ENCODE measurements at regions not wholly inside any gene's neighbourhood (a gene's known extent, or its start where the extent isn't known, plus 50 kb on each side); places are given as distances from the start of the nearest gene placed in this dataset.
A peak's percentile ranks its signal among the peaks of the same experiment; 100 is the strongest.

DNA sequence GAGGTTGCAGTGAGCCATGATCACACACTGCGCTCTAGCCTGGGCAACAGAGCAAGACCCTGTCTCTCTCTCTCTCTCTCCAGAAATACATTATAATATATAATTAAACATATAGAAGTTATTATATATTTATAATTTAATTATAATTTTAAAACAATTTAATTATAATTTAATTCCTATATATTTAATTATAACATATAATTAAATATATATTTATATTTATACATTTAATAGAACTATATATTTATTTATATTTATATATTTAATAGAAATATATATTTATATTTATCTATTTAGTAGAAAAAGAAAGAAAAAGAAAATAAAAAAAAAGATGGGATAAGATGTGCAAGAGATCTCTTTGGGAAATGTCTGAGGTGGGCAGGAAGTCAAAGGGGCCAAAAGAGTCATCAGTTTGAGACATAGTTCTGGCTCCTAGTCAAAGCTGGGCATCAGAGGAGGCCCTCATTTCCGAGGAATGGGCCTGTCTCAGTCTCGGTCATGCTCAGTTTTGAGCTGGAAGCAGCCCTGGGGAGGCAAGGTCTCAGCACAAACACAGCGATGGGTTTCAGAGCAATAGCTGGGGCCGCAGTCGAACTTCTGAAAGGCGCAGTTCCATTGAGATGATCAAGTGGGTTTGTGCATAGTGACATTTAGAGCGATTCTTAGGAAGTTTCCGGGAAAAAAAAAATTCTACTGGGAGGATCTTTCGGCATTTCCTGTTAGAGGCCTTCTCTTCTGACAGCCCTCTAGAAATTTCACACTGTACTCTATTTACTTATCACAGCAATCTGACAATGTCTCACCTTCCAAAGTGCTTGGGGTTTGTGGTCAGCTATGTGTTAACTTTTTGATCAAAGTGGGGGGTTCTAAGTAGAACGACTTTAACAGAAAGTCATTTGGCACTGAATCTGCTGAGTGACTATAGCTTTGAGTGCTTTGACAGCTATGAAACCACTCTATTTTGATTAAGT is 58.7 kb upstream of the GZMB start:
- DNase-seq, result peak; percentile 62 to 64

DNA sequence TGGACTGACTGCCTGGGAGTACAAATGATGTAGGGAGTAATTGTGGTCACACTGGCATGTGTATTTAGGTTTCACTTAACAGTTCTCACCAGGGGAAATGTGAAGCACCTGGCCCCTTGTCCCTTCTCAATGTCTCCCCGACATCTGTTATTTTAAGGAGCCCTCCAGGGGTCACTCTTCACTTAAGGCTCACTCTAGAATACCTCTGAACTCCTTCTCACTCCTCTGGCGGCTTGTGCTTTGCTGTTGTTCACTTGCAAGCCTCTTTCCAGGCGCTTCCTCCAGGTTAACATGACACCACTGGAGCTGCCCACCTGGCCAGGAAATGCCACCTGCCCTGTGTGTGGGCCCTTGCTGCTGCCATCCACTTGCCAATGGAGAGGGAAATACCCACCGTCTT is 56.5 kb upstream of the GZMB start:
- no peak for DNase-seq

DNA sequence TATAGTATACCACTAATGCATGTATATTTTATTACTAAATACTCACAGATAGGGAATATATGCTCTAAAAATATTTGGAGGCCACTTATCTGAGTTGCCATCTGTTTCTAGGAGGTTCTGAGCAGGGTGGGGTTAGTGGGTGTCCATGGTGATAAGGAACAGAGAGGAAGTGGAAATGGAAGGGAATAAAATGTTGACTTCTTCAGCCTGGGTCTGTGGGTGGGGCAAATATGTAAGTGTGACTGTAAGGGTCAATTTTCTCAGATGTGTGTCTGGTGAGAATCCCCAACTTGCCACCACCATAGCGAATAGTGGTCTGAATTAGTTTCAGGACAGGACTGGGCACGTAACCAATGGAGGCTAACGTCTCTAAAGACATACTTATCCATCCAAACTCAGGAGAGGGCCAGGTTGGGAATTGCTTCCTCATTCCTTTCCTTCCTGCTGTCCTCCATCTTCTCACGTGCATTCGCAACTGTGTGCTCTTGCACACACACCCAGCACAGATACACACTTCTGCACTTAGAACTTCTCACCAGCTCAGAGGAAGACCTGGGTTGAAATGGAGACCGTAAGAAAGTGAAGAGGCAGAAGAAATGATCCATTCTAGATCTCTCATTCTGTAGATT is 54.2 kb upstream of the GZMB start:
- no peak for DNase-seq

Data from activated T-cell treated with anti-CD3 and anti-CD28 coated beads, Interleukin-2, amount 50 U/mL, for 48 hours (primary cell).